ENCODE measurements at regions not wholly inside any gene's neighbourhood (a gene's known extent, or its start where the extent isn't known, plus 50 kb on each side); places are given as distances from the start of the nearest gene placed in this dataset.

- TF ChIP-seq HDGF (IDR thresholded peaks at IDR 0.05; ENCODE audit: borderline replicate concordance): no peak
- TF ChIP-seq ZNF384 (IDR thresholded peaks at IDR 0.05): no peak
These were observed 315.8 kb downstream of the AEBP2 start for GRCh38 chr12:19755136-19755535.

Measured in HEK293T (cell line).